IMR-90 (cell line): ENCODE measurements at regions not wholly inside any gene's neighbourhood (a gene's known extent, or its start where the extent isn't known, plus 50 kb on each side); places are given as distances from the start of the nearest gene placed in this dataset.

Experiments used
- ATAC-seq: fragments of 200-7000 bp; cut with Tn5 transposase; 2 replicates; pipeline ENCODE4 v1.9.1; 2020; ENCODE audit warnings: low read depth, mild to moderate bottlenecking, moderate library complexity
- BruUV-seq: library from RNA; stranded (reverse); fragments of 400-500 nt; replicated peaks from 2 replicates; lab custom pipeline; 2021; lab: Mats Ljungman, UMichigan
- CTCF ChIA-PET: fragments of 300-600 bp; formaldehyde crosslinking; extraction: SDS; loops from one replicate; lab custom pipeline; 2021; ENCODE audit warnings: antibody characterized with exemption; lab: Yijun Ruan, JAX
- POLR2A ChIA-PET: fragments of 300-600 bp; sonication (Branson Sonifier 250); formaldehyde crosslinking; loops from one replicate; lab custom pipeline; 2022; ENCODE audit warnings: antibody characterized with exemption; ENCODE audit not compliant: unreplicated experiment; lab: Charles Lee
- DNase-seq: peaks from one replicate; pipeline ENCODE4 v3.0.0; 2013
- H2AFZ ChIP-seq: replicated peaks from 2 replicates; pipeline ENCODE3; 2013; ENCODE audit warnings: low read length, mild to moderate bottlenecking; ENCODE audit not compliant: poor library complexity
- H2AK5ac ChIP-seq: 2 replicates; pipeline ENCODE4 v1.6.1; 2013; ENCODE audit warnings: low read depth, low read length, inconsistent platforms
- H2AK9ac ChIP-seq: replicated peaks from 2 replicates; pipeline ENCODE3; 2013; ENCODE audit warnings: mild to moderate bottlenecking, low read depth, low read length, moderate library complexity; ENCODE audit not compliant: poor library complexity
- H2BK120ac ChIP-seq: 2 replicates; pipeline ENCODE4 v1.6.1; 2013; ENCODE audit warnings: low read depth, low read length, inconsistent platforms
- H2BK15ac ChIP-seq: 3 replicates; pipeline ENCODE4 v1.6.1; 2013; ENCODE audit warnings: low read depth, low read length, inconsistent platforms
- H2BK20ac ChIP-seq: 2 replicates; pipeline ENCODE4 v1.6.1; 2013; ENCODE audit warnings: low read depth, mild to moderate bottlenecking, inconsistent platforms, low read length, moderate library complexity
- H2BK5ac ChIP-seq: 2 replicates; pipeline ENCODE4 v1.6.1; 2013; ENCODE audit warnings: mild to moderate bottlenecking, low read depth, low read length, inconsistent platforms; ENCODE audit not compliant: poor library complexity, severe bottlenecking
- H3K14ac ChIP-seq: replicated peaks from 2 replicates; pipeline ENCODE4 v1.6.1; 2013; ENCODE audit warnings: low read depth, low read length, inconsistent platforms
- H3K18ac ChIP-seq: 2 replicates; pipeline ENCODE4 v1.6.1; 2013; ENCODE audit warnings: low read depth, low read length, control low read depth
- H3K23ac ChIP-seq: 2 replicates; pipeline ENCODE4 v1.6.1; 2013; ENCODE audit warnings: low read depth, low read length, inconsistent platforms
- H3K27ac ChIP-seq: 2 replicates; pipeline ENCODE4 v1.5.1; 2013; ENCODE audit warnings: mild to moderate bottlenecking, control low read depth, low read length; ENCODE audit not compliant: insufficient read depth
- H3K27me3 ChIP-seq: 2 replicates; pipeline ENCODE4 v1.6.1; 2013; ENCODE audit warnings: low read length; ENCODE audit not compliant: control insufficient read depth, insufficient read depth
- H3K36me3 ChIP-seq: 2 replicates; pipeline ENCODE4 v1.6.1; 2013; ENCODE audit warnings: low read length, mixed read lengths; ENCODE audit not compliant: control insufficient read depth, insufficient read depth
- H3K4ac ChIP-seq: 2 replicates; pipeline ENCODE4 v1.6.1; 2013; ENCODE audit warnings: low read depth, low read length, inconsistent platforms
- H3K4me1 ChIP-seq: 2 replicates; pipeline ENCODE4 v1.6.1; 2013; ENCODE audit warnings: low read length, mixed read lengths; ENCODE audit not compliant: control insufficient read depth, insufficient read depth
- H3K4me2 ChIP-seq: 2 replicates; pipeline ENCODE4 v1.6.1; 2013; ENCODE audit warnings: low read depth, mild to moderate bottlenecking, control low read depth, low read length, moderate library complexity
- H3K4me3 ChIP-seq: 2 replicates; pipeline ENCODE4 v1.5.1; 2013; ENCODE audit warnings: low read depth, mild to moderate bottlenecking, control low read depth, low read length, moderate library complexity; ENCODE audit not compliant: insufficient read depth
- H3K56ac ChIP-seq: 2 replicates; pipeline ENCODE4 v1.6.1; 2013; ENCODE audit warnings: low read length, inconsistent platforms; ENCODE audit not compliant: insufficient read depth; ENCODE audit errors: extremely low read depth
- H3K79me1 ChIP-seq, 2 experiments: 2 replicates each; pipeline ENCODE4 v1.6.1; 2013; ENCODE audit warnings: low read length in 2 of 2, inconsistent platforms in 1 of 2, low read depth in 1 of 2
- H3K9ac ChIP-seq: 2 replicates; pipeline ENCODE4 v1.6.1; 2013; ENCODE audit warnings: low read depth, low read length, control low read depth
- H3K9me1 ChIP-seq: 2 replicates; pipeline ENCODE4 v1.6.1; 2013; ENCODE audit warnings: low read length, inconsistent platforms; ENCODE audit not compliant: insufficient read depth
- H3K9me3 ChIP-seq: 2 replicates; pipeline ENCODE4 v1.6.1; 2013; ENCODE audit warnings: low read length; ENCODE audit not compliant: control insufficient read depth, insufficient read depth
- H4K20me1 ChIP-seq: 2 replicates; pipeline ENCODE4 v1.6.1; 2013; ENCODE audit warnings: low read length, inconsistent platforms; ENCODE audit not compliant: insufficient read depth
- H4K5ac ChIP-seq: 2 replicates; pipeline ENCODE4 v1.6.1; 2013; ENCODE audit warnings: mild to moderate bottlenecking, low read depth, low read length, control low read depth
- H4K8ac ChIP-seq, 2 experiments: 2 replicates each; pipeline ENCODE4 v1.6.1; 2013; ENCODE audit warnings: low read depth in 2 of 2, low read length in 2 of 2, control low read depth in 1 of 2, inconsistent platforms in 1 of 2
- H4K91ac ChIP-seq: 2 replicates; pipeline ENCODE4 v1.6.1; 2013; ENCODE audit warnings: low read depth, low read length, inconsistent platforms; ENCODE audit not compliant: insufficient read depth
- CEBPB ChIP-seq: IDR thresholded peaks from 2 replicates; pipeline ENCODE4 v1.6.1; 2012; ENCODE audit warnings: low read depth, low read length, improper control_type of control experiment
- FOS ChIP-seq: fragments of 150-350 bp; IDR thresholded peaks from 2 replicates; pipeline ENCODE4 v1.6.1; 2016; ENCODE audit warnings: low read depth, low read length
- MAFK ChIP-seq: IDR thresholded peaks from 2 replicates; pipeline ENCODE4 v1.6.1; 2012; ENCODE audit warnings: low read depth, low read length, improper control_type of control experiment
- WGBS, 2 experiments: methylation state at CpG; one replicate each; pipeline versions ENCODE4 v1.1.5 to v1.1.7; 2013; ENCODE audit warnings: missing lambda C conversion rate in 2 of 2; ENCODE audit not compliant: insufficient read length in 1 of 2; ENCODE audit errors: extremely low coverage in 2 of 2; 5-methylcytosine and 5-hydroxymethylcytosine counted together
- dilution Hi-C: fragments of 300-500 bp; cut with HindIII; formaldehyde crosslinking; loops from one replicate; pipeline ENCODE4 v1.14.3; 2018; ENCODE audit warnings: low sequenced_read_pairs; ENCODE audit not compliant: unreplicated experiment
- in situ Hi-C: fragments of 300-500 bp; cut with MboI; formaldehyde crosslinking; loops from 3 replicates; pipeline ENCODE4 v1.14.3; 2019; ENCODE audit warnings: low sequenced_read_pairs, inconsistent platforms, mixed read lengths
- intact Hi-C: fragments of 100-400 bp; cut with micrococcal nuclease; formaldehyde crosslinking; loops from 2 replicates; pipeline ENCODE4 v1.10.0; 2022

GRCh38 chr9:96121136-96121535 is 180.8 kb downstream of the HSD17B3 start:
- H4K91ac ChIP-seq, result no peak overlapping the region
- H3K4me2 ChIP-seq, result no peak overlapping the region
- H2AFZ ChIP-seq, result no peak overlapping the region
- peaks cover 26% of the 10 kb centered on the region for H3K27me3 ChIP-seq
- H3K79me1 ChIP-seq, result no peaks in the 10 kb centered on the region
- no peak overlapping the region for H3K4me3 ChIP-seq
- no peak overlapping the region for H2BK20ac ChIP-seq
- H3K18ac ChIP-seq, result no peak overlapping the region
- H3K4ac ChIP-seq, result no peak overlapping the region
- H2AK9ac ChIP-seq, result no peak overlapping the region
- H3K9me3 ChIP-seq, result peaks cover 2% of the 10 kb centered on the region; the same call in 1 of the 2 replicates
- no peaks in the 10 kb centered on the region for H4K20me1 ChIP-seq
- WGBS, 2 experiments, result no CpG with 5 or more reads among the region's 2 CpGs
- H2AK5ac ChIP-seq, result no peak overlapping the region
- no peaks in the 10 kb centered on the region; the same call in 1 of the 2 replicates for H3K9me1 ChIP-seq
- ChIA-PET POLR2A (no interaction called here), CTCF (no interaction called here)
- peaks cover 2% of the 10 kb centered on the region; the same call in 1 of the 2 replicates for H3K4me1 ChIP-seq
- H3K27ac ChIP-seq, result no peak overlapping the region
- no peak overlapping the region for H4K5ac ChIP-seq
- no peak overlapping the region for H2BK120ac ChIP-seq
- H3K9ac ChIP-seq, result no peak overlapping the region
- ATAC-seq (no peak), DNase-seq (no peak)
- intact Hi-C loops (no loop called here), dilution Hi-C loops (no loop called here), in situ Hi-C loops (no loop called here)
- TF ChIP-seq MAFK (no peak), FOS (no peak), CEBPB (no peak)
- no peak overlapping the region for H2BK15ac ChIP-seq
- no peak overlapping the region for H2BK5ac ChIP-seq
- H3K23ac ChIP-seq, result no peak overlapping the region
- H4K8ac ChIP-seq, result no peak overlapping the region
- H3K56ac ChIP-seq, result no peak overlapping the region
- BruUV-seq, result no TSS peak
- no peak overlapping the region for H3K14ac ChIP-seq
- H3K36me3 ChIP-seq, result no peaks in the 10 kb centered on the region
